ENCODE measurements at regions not wholly inside any gene's neighbourhood (a gene's known extent, or its start where the extent isn't known, plus 50 kb on each side); places are given as distances from the start of the nearest gene placed in this dataset.
"Not testable (repeated sequence)": the region's sequence is repeated elsewhere in the genome, so short reads cannot be mapped to it uniquely, and the experiment has no call there.

GRCh38 chr5:18240971-18241370, 606.7 kb downstream of the TAF11L14 start:
- no peak for DNase-seq (ENCODE audit: low spot score)

GRCh38 chr5:18243846-18244245, 609.6 kb downstream of the TAF11L14 start:
- DNase-seq (ENCODE audit: low spot score) = no peak

- DNase-seq (ENCODE audit: low spot score) = no peak
Observed at GRCh38 chr5:18244309-18244708, 610.0 kb downstream of the TAF11L14 start.

GRCh38 chr5:18252559-18252958, 618.3 kb downstream of the TAF11L14 start:
- no peak for DNase-seq (ENCODE audit: low spot score)

GRCh38 chr5:18264126-18264882, 630.0 kb downstream of the TAF11L14 start:
- no peak for DNase-seq (ENCODE audit: low spot score)

- DNase-seq (ENCODE audit: low spot score) = no peak
Observed at GRCh38 chr5:18270635-18271338, 636.5 kb downstream of the TAF11L14 start.

- DNase-seq (ENCODE audit: low spot score) = no peak
Observed at GRCh38 chr5:18276939-18277338, 642.7 kb downstream of the TAF11L14 start.

- DNase-seq (ENCODE audit: low spot score) = no peak
Observed at GRCh38 chr5:18281947-18282581, 647.8 kb downstream of the TAF11L14 start.

GRCh38 chr5:18285257-18285656, 651.0 kb downstream of the TAF11L14 start:
- DNase-seq (ENCODE audit: low spot score) = no peak

GRCh38 chr5:18292146-18292545, 657.9 kb downstream of the TAF11L14 start:
- no peak for DNase-seq (ENCODE audit: low spot score)

- not testable (repeated sequence) for DNase-seq (ENCODE audit: low spot score)
Observed at GRCh38 chr5:18295696-18296095, 661.4 kb downstream of the TAF11L14 start.

GRCh38 chr5:18299166-18299565, 664.9 kb downstream of the TAF11L14 start:
- DNase-seq (ENCODE audit: low spot score) = no peak

GRCh38 chr5:18305288-18305924, 671.1 kb downstream of the TAF11L14 start:
- DNase-seq (ENCODE audit: low spot score) = no peak

- no peak for DNase-seq (ENCODE audit: low spot score)
Observed at GRCh38 chr5:18311266-18311665, 677.0 kb downstream of the TAF11L14 start.

- no peak for DNase-seq (ENCODE audit: low spot score)
Observed at GRCh38 chr5:18312016-18312415, 677.8 kb downstream of the TAF11L14 start.

GRCh38 chr5:18314192-18314778, 680.0 kb downstream of the TAF11L14 start:
- DNase-seq (ENCODE audit: low spot score) = no peak

- DNase-seq (ENCODE audit: low spot score) = no peak
Observed at GRCh38 chr5:18321262-18321942, 687.1 kb downstream of the TAF11L14 start.

GRCh38 chr5:18323891-18324290, 689.6 kb downstream of the TAF11L14 start:
- no peak for DNase-seq (ENCODE audit: low spot score)

- no peak for DNase-seq (ENCODE audit: low spot score)
Observed at GRCh38 chr5:18325431-18325830, 691.2 kb downstream of the TAF11L14 start.

GRCh38 chr5:18329328-18329727, 695.1 kb downstream of the TAF11L14 start:
- DNase-seq (ENCODE audit: low spot score) = no peak

GRCh38 chr5:18333841-18334240, 699.6 kb downstream of the TAF11L14 start:
- no peak for DNase-seq (ENCODE audit: low spot score)

- DNase-seq (ENCODE audit: low spot score) = no peak
Observed at GRCh38 chr5:18334949-18335348, 700.7 kb downstream of the TAF11L14 start.
